NCI-H2107 treated with DMSO at 0.1 percent for 48 hours (cell line): ENCODE measurements at regions not wholly inside any gene's neighbourhood (a gene's known extent, or its start where the extent isn't known, plus 50 kb on each side); places are given as distances from the start of the nearest gene placed in this dataset.
A peak's percentile ranks its signal among the peaks of the same experiment; 100 is the strongest.

Experiments
- DNase-seq: peaks from one replicate; lab custom pipeline; 2025; ENCODE audit not compliant: unreplicated experiment; lab: John Stamatoyannopoulos, UW

GRCh38 chr18:27404855-27405254, 219.7 kb upstream of the CHST9 start:
- DNase-seq: no peak

GRCh38 chr18:27400001-27400400, 214.9 kb upstream of the CHST9 start:
- DNase-seq: no peak

- no peak for DNase-seq
Observed at GRCh38 chr18:27395752-27396151, 210.6 kb upstream of the CHST9 start.

GRCh38 chr18:27394687-27395086, 209.6 kb upstream of the CHST9 start:
- DNase-seq: no peak

GRCh38 chr18:27382567-27383216, 197.6 kb upstream of the CHST9 start:
- DNase-seq: no peak

GRCh38 chr18:27378431-27379095, 193.5 kb upstream of the CHST9 start:
- no peak for DNase-seq

GRCh38 chr18:27377251-27377650, 192.1 kb upstream of the CHST9 start:
- DNase-seq: no peak

- no peak for DNase-seq
Observed at GRCh38 chr18:27372386-27372785, 187.3 kb upstream of the CHST9 start.

GRCh38 chr18:27366665-27367064, 181.6 kb upstream of the CHST9 start:
- DNase-seq: no peak

GRCh38 chr18:27366151-27366550, 181.0 kb upstream of the CHST9 start:
- DNase-seq: no peak

- DNase-seq: peak; percentile 0
Observed at GRCh38 chr18:27363872-27364271, 178.8 kb upstream of the CHST9 start.

GRCh38 chr18:27361477-27361876, 176.4 kb upstream of the CHST9 start:
- no peak for DNase-seq

- no peak for DNase-seq
Observed at GRCh38 chr18:27355308-27355707, 170.2 kb upstream of the CHST9 start.

- DNase-seq: no peak
Observed at GRCh38 chr18:27353273-27353672, 168.2 kb upstream of the CHST9 start.

GRCh38 chr18:27349284-27349882, 164.3 kb upstream of the CHST9 start:
- DNase-seq: no peak

- no peak for DNase-seq
Observed at GRCh38 chr18:27331606-27332005, 146.5 kb upstream of the CHST9 start.

GRCh38 chr18:27314996-27315395, 129.9 kb upstream of the CHST9 start:
- no peak for DNase-seq

GRCh38 chr18:27313678-27314077, 128.6 kb upstream of the CHST9 start:
- DNase-seq: no peak

- DNase-seq: no peak
Observed at GRCh38 chr18:27312853-27313252, 127.7 kb upstream of the CHST9 start.

- no peak for DNase-seq
Observed at GRCh38 chr18:27312153-27312552, 127.0 kb upstream of the CHST9 start.

GRCh38 chr18:27311114-27311513, 126.0 kb upstream of the CHST9 start:
- no peak for DNase-seq

GRCh38 chr18:27301615-27302378, 116.7 kb upstream of the CHST9 start:
- DNase-seq: no peak
